ENCODE measurements at regions not wholly inside any gene's neighbourhood (a gene's known extent, or its start where the extent isn't known, plus 50 kb on each side); places are given as distances from the start of the nearest gene placed in this dataset.

DNA sequence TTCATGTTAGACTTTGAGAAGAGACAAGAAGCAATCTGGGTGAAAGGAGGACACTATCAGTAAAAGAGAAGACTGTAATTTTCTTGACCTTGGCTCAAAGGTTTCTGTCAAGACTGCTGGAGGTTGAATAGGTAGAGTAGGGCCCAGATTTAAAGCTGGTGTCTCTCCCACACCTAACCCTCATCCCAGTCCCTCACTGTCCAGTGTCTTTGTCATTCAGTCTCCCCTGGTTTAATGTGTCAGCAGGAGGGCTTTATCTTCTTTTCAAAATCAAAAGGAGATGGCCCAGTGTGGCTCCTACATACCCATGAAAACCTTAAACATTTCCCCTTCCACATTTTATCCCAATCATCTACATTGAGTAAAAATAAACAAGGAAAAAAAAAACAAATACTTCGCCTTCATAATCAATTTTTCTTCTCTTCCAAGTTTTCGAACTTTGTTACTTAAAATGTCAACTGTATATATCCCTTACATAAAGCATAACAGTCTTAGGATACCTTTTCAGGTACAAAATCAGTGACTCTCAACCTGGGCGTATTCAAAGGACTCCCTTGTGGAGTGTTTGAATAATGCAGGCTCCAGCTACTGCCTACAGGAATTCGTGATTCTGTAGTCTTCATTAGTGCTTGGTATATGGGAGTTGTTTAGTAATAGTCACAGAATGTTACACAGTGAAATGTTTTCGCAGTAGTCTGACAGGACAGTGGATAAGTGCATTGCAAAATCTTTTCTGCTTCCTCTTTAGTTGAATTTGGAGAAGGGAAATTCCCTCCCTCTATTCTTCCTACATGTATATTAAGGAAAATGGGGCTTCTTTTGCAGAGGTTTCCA lies 87.2 kb downstream of the FAT3 start:
- no peak overlapping the region for H3K27ac Mint-ChIP-seq
- Histone ChIP-seq H3K79me2 (ENCODE audit: low read depth) (no peaks in the 10 kb centered on the region), H3K36me3 (no peaks in the 10 kb centered on the region), H3F3A (ENCODE audit: low read depth) (peaks cover 27% of the 10 kb centered on the region), H3K9ac (no peak overlapping the region), H3K27me3 (no peaks in the 10 kb centered on the region), H3K9me3 (ENCODE audit: low read depth) (no peaks in the 10 kb centered on the region), H4K20me1 (ENCODE audit: low read depth) (no peaks in the 10 kb centered on the region), H3K4me1 (peaks cover 65% of the 10 kb centered on the region), H3K27ac (no peak overlapping the region), H3K4me3 (no peak overlapping the region), H3K4me2 (peak overlapping the region; percentile 9), H2AFZ (replicated peaks) (no peak overlapping the region)
- H3K4me1 Mint-ChIP-seq, result peaks cover 55% of the 10 kb centered on the region
- DNase-seq (ENCODE audit: low spot score), result peak; percentile 39
- no peaks in the 10 kb centered on the region for H3K9me3 Mint-ChIP-seq
- TF ChIP-seq, protein P1, sequence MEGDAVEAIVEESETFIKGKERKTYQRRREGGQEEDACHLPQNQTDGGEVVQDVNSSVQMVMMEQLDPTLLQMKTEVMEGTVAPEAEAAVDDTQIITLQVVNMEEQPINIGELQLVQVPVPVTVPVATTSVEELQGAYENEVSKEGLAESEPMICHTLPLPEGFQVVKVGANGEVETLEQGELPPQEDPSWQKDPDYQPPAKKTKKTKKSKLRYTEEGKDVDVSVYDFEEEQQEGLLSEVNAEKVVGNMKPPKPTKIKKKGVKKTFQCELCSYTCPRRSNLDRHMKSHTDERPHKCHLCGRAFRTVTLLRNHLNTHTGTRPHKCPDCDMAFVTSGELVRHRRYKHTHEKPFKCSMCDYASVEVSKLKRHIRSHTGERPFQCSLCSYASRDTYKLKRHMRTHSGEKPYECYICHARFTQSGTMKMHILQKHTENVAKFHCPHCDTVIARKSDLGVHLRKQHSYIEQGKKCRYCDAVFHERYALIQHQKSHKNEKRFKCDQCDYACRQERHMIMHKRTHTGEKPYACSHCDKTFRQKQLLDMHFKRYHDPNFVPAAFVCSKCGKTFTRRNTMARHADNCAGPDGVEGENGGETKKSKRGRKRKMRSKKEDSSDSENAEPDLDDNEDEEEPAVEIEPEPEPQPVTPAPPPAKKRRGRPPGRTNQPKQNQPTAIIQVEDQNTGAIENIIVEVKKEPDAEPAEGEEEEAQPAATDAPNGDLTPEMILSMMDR (IDR thresholded peaks at IDR 0.05), result peak; percentile 42
- no peak for TF ChIP-seq EZH2phosphoT487 (IDR thresholded peaks at IDR 0.05)
- H3K36me3 Mint-ChIP-seq, result peaks cover 6% of the 10 kb centered on the region
- no peaks in the 10 kb centered on the region for H3K27me3 Mint-ChIP-seq (ENCODE audit: insufficient read depth, low read depth)
- H3K4me3 Mint-ChIP-seq, result no peak overlapping the region

DNA sequence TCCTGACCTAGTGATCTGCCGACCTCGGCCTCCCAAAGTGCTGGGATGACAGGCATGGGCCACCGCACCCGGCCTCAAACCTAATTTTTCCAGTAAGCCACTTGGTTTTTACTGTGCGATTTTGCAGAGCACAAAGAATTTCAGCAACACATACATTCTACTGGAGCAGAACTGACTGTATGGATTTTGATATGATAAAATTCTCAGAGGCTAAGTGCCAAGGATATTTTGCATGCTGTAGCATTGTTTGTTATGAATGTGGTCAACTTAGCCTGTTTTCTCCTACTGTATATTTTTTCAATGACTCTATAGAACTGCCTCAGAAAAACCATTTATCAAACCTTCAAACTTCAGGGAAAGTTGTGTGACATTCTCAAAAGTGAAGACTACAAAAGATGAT lies 89.2 kb downstream of the FAT3 start:
- Histone ChIP-seq H3K27ac (no peak overlapping the region), H3K4me1 (peaks cover 53% of the 10 kb centered on the region), H2AFZ (replicated peaks) (no peak overlapping the region), H3K79me2 (ENCODE audit: low read depth) (no peaks in the 10 kb centered on the region), H3K4me2 (no peak overlapping the region), H3K27me3 (no peaks in the 10 kb centered on the region), H3K36me3 (no peaks in the 10 kb centered on the region), H3K9ac (no peak overlapping the region), H3K9me3 (ENCODE audit: low read depth) (no peaks in the 10 kb centered on the region), H3F3A (ENCODE audit: low read depth) (peaks cover 22% of the 10 kb centered on the region), H4K20me1 (ENCODE audit: low read depth) (no peaks in the 10 kb centered on the region), H3K4me3 (no peak overlapping the region)
- Mint-ChIP-seq H3K27me3 (ENCODE audit: insufficient read depth, low read depth) (no peaks in the 10 kb centered on the region), H3K27ac (no peak overlapping the region), H3K9me3 (no peaks in the 10 kb centered on the region), H3K4me3 (no peak overlapping the region), H3K4me1 (peaks cover 41% of the 10 kb centered on the region), H3K36me3 (peaks cover 8% of the 10 kb centered on the region)
- no peak for TF ChIP-seq EZH2phosphoT487 (IDR thresholded peaks at IDR 0.05)
- no peak for DNase-seq (ENCODE audit: low spot score)

DNA sequence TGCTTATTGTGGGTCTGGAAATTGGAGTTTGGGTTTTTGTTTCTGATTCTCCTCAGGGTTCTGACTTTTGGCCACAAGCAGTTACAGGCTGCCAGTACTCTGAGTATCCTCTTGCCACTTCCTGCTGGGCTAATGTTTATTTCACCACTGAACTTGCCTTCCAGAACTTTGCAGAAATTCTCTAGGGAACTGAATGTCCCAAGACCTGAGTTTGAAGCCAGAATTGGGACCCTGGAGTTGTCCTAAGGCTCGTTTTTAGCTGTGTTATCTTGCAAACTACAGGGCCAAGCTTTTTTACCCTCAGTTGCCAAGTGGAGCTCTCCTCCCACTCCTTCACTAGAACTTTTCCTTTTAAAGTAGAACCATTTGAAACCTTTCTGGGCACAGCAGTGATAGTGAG lies 89.9 kb downstream of the FAT3 start:
- Mint-ChIP-seq H3K4me1 (peaks cover 34% of the 10 kb centered on the region), H3K27me3 (ENCODE audit: insufficient read depth, low read depth) (no peaks in the 10 kb centered on the region), H3K27ac (no peak overlapping the region), H3K4me3 (no peak overlapping the region), H3K9me3 (no peaks in the 10 kb centered on the region), H3K36me3 (peaks cover 11% of the 10 kb centered on the region)
- H3K4me2 ChIP-seq, result no peak overlapping the region
- no peak for TF ChIP-seq EZH2 (IDR thresholded peaks at IDR 0.05)
- TF ChIP-seq, protein P1 (IDR thresholded peaks at IDR 0.05), result no peak
- TF ChIP-seq EZH2phosphoT487 (IDR thresholded peaks at IDR 0.05), result no peak
- H3K36me3 ChIP-seq, result no peaks in the 10 kb centered on the region
- H3K9me3 ChIP-seq (ENCODE audit: low read depth), result no peaks in the 10 kb centered on the region
- no peak for DNase-seq (ENCODE audit: low spot score)
- no peak overlapping the region for H2AFZ ChIP-seq (replicated peaks)
- H3K27ac ChIP-seq, result no peak overlapping the region
- H3K27me3 ChIP-seq, result no peaks in the 10 kb centered on the region
- no peaks in the 10 kb centered on the region for H3K79me2 ChIP-seq (ENCODE audit: low read depth)
- peaks cover 45% of the 10 kb centered on the region for H3K4me1 ChIP-seq
- no peaks in the 10 kb centered on the region for H4K20me1 ChIP-seq (ENCODE audit: low read depth)
- H3F3A ChIP-seq (ENCODE audit: low read depth), result peaks cover 15% of the 10 kb centered on the region
- no peak overlapping the region for H3K4me3 ChIP-seq
- H3K9ac ChIP-seq, result no peak overlapping the region

DNA sequence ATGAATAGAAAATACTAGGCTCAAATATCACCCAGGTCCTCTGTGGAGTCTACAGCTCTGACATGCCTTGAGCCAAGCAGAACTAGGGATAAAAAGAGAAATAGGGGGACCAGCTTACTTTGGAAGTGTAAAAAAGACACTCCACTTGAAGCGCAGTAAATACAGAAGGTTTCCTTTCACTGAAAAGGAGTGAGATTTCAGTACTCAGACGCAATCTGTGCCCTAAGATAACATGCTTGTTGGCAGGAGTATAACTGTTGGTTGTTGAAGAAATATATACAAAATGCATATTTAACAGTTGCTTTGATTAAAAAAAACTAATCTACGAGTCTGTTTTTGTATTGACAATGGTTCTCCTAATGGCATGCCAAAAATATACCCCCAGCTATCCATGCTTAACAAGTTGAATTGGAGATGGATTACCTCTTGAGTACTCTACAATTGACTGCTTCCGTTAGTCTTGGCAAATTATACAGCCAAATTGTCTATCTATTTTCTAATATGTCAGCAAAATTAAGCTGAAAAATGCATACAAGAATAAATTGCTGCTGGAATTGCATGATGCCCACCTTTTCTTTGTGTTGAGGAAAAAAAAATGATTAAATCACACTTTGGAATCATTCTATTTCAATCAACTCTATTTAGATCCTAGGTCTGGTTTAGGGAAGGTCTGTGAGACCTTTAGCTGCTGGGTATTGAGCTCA lies 91.6 kb downstream of the FAT3 start:
- H3K36me3 ChIP-seq, result no peaks in the 10 kb centered on the region
- no peak overlapping the region for H2AFZ ChIP-seq (replicated peaks)
- H3K4me2 ChIP-seq, result no peak overlapping the region
- no peak for TF ChIP-seq EZH2 (IDR thresholded peaks at IDR 0.05)
- TF ChIP-seq EZH2phosphoT487 (IDR thresholded peaks at IDR 0.05), result no peak
- TF ChIP-seq, protein P1 (IDR thresholded peaks at IDR 0.05), result no peak
- Mint-ChIP-seq H3K27me3 (ENCODE audit: insufficient read depth, low read depth) (no peaks in the 10 kb centered on the region), H3K36me3 (peaks cover 11% of the 10 kb centered on the region), H3K27ac (no peak overlapping the region), H3K4me3 (no peak overlapping the region), H3K4me1 (peaks cover 22% of the 10 kb centered on the region), H3K9me3 (no peaks in the 10 kb centered on the region)
- no peak overlapping the region for H3K27ac ChIP-seq
- no peaks in the 10 kb centered on the region for H4K20me1 ChIP-seq (ENCODE audit: low read depth)
- H3K9me3 ChIP-seq (ENCODE audit: low read depth), result no peaks in the 10 kb centered on the region
- no peaks in the 10 kb centered on the region for H3K27me3 ChIP-seq
- peaks cover 28% of the 10 kb centered on the region for H3K4me1 ChIP-seq
- H3K79me2 ChIP-seq (ENCODE audit: low read depth), result no peaks in the 10 kb centered on the region
- H3K4me3 ChIP-seq, result no peak overlapping the region
- DNase-seq (ENCODE audit: low spot score), result no peak
- H3F3A ChIP-seq (ENCODE audit: low read depth), result peaks cover 7% of the 10 kb centered on the region
- no peak overlapping the region for H3K9ac ChIP-seq
